Kidney epithelial cell (primary cell): ENCODE measurements at regions not wholly inside any gene's neighbourhood (a gene's known extent, or its start where the extent isn't known, plus 50 kb on each side); places are given as distances from the start of the nearest gene placed in this dataset.

ENCODE experiments used
- DNase-seq: peaks from one replicate; pipeline ENCODE4 v3.0.0-alpha.2; 2010; ENCODE audit warnings: low read depth
- H3K27me3 ChIP-seq: 2 replicates; pipeline ENCODE4 v1.6.0; 2011; ENCODE audit warnings: low read length; ENCODE audit not compliant: control insufficient read depth, insufficient read depth
- H3K36me3 ChIP-seq: 2 replicates; pipeline ENCODE4 v1.5.1; 2011; ENCODE audit warnings: low read length; ENCODE audit not compliant: control insufficient read depth, insufficient read depth
- H3K4me3 ChIP-seq: 2 replicates; pipeline ENCODE4 v1.5.1; 2011; ENCODE audit warnings: low read depth, mild to moderate bottlenecking, control low read depth, low read length
- TF ChIP-seq, protein P1 (sequence below): IDR thresholded peaks from 2 replicates; pipeline ENCODE4 v1.5.1; 2011; ENCODE audit warnings: mild to moderate bottlenecking, moderate library complexity, low read length, control low read depth, inconsistent platforms; ENCODE audit not compliant: insufficient read depth, poor library complexity, severe bottlenecking

DNA sequence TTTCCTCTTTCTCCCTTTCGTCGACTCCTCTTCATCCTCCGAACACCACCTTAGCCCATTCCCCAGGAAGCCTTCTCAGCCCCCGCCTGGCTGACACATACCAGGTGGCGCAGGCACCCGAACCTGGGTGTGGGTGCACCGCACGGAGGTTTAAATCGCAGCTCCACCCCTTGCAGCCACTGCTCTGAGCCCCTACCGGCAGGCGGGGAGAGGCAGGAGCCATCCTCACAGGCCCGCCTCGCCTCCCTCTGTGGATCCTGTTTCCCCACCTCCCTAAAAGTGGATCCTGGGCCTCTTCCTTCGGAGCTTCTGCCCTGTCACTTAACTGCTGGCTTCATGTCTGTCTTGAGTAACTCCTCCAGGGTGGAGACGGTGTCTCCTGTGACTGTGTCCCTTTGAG is 110.7 kb downstream of the OLFM1 start:
- Histone ChIP-seq H3K36me3 (no peaks in the 10 kb centered on the region), H3K4me3 (no peak overlapping the region), H3K27me3 (peaks cover 8% of the 10 kb centered on the region)
- TF ChIP-seq, protein P1, sequence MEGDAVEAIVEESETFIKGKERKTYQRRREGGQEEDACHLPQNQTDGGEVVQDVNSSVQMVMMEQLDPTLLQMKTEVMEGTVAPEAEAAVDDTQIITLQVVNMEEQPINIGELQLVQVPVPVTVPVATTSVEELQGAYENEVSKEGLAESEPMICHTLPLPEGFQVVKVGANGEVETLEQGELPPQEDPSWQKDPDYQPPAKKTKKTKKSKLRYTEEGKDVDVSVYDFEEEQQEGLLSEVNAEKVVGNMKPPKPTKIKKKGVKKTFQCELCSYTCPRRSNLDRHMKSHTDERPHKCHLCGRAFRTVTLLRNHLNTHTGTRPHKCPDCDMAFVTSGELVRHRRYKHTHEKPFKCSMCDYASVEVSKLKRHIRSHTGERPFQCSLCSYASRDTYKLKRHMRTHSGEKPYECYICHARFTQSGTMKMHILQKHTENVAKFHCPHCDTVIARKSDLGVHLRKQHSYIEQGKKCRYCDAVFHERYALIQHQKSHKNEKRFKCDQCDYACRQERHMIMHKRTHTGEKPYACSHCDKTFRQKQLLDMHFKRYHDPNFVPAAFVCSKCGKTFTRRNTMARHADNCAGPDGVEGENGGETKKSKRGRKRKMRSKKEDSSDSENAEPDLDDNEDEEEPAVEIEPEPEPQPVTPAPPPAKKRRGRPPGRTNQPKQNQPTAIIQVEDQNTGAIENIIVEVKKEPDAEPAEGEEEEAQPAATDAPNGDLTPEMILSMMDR, result no peak
- DNase-seq, result no peak

DNA sequence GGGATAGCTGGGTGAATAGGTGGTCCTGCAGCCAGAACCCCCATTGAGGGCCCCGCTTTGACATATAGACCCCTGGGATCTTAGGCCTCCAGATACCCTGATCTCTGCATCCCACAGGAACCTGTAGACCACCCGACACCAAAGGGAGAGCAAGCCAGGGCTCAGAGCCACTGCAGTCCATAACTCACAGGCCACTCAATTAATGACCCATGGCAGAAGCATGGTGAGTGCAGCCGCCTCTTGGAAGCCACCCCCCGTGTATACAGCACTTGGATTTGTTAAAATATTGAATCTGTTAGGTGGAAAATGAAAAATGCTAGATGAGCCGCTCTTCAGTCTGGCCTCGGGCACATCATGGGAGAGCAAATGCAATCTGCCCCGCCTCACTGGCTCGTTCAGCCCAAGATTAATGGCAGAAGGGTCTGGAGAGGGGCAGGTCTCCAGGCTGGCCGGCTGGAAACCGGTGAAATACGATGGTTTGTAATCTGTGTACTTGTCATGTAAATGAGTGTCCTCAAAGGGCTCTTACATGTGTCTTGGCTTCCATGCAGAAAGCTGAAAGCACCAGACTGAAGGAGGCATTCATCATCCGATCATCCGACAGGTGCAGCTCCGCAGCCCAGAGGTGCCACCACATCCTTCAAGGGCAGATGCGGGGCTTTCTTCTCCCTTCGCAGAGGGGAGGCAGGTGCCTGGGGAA is 111.3 kb downstream of the OLFM1 start:
- no peak for DNase-seq

DNA sequence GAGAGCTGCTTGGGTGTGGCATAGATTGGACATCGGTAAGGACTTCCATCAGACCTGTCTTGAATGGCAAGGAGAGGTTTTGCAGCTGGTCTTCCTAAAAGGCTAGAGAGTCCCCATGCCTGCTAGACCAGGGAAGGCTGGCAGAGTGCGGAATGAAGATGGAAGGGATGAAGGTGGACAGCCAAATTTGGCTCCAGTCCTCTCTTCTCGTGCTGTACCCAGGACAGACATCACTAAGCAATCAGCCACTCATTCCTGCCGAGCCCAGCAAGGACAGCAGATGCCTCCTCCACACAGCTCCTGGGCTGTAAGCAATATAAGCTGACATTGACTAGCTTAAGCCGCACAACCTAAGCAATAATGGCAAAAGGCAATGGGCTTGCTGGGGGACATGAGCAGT is 112.0 kb downstream of the OLFM1 start:
- no peak for DNase-seq
- Histone ChIP-seq H3K27me3 (peaks cover 8% of the 10 kb centered on the region), H3K36me3 (no peaks in the 10 kb centered on the region), H3K4me3 (no peak overlapping the region)
- TF ChIP-seq, protein P1, result no peak

More for the DNA sequence above, 111.3 kb downstream of the OLFM1 start:
- Histone ChIP-seq H3K36me3 (no peaks in the 10 kb centered on the region), H3K4me3 (no peak overlapping the region), H3K27me3 (peaks cover 8% of the 10 kb centered on the region)
- TF ChIP-seq, protein P1, result no peak

GRCh38 chr9:135201711-135202110 is 114.2 kb downstream of the OLFM1 start:
- no peak overlapping the region for H3K4me3 ChIP-seq
- no peak for DNase-seq

DNA sequence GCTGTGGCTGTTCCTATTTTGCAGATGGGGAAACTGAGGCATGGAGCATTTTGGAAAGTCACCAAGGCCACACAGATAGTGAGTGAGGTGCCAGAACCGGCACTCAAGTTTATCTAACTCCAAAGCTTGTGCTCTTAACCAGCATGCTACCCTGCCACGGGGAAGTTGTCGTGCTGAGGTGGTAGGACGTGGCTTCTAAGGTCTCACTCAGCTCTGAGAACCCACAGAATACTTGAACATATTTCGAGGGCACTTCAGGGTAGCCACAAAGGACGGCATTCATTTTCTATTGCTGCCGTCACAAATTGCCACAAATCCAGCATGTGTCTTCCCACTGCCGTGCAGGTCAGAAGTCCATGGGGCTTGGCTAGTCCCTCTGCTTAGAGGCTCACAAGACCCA is 116.7 kb downstream of the OLFM1 start:
- Histone ChIP-seq H3K27me3 (no peaks in the 10 kb centered on the region), H3K36me3 (no peaks in the 10 kb centered on the region), H3K4me3 (no peak overlapping the region)
- TF ChIP-seq, protein P1, result no peak
- no peak for DNase-seq

More at GRCh38 chr9:135201711-135202110, 114.2 kb downstream of the OLFM1 start:
- TF ChIP-seq, protein P1, result no peak
- peaks cover 8% of the 10 kb centered on the region for H3K27me3 ChIP-seq
- H3K36me3 ChIP-seq, result no peaks in the 10 kb centered on the region

DNA sequence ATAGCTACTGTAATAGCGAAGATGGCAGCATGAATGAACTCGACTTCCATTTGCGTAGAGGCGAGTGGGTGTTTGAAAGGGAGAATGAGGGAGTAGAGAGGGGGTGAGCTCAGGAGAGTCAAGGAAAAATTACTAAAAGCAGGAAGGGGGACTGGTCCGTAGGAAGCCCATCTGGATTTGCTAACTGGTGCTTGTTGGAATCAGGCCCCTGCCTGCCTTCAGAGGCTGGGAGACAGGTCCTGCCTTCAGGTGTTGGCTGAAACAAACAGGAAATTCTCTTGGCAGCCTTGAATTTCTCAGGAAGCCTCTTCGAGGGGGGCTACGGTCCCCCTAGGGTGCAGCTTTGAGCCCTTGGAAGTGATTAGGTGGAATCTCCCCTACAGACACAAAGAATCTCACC is 121.7 kb downstream of the OLFM1 start:
- no peak for DNase-seq
- TF ChIP-seq, protein P1, result no peak
- Histone ChIP-seq H3K4me3 (no peak overlapping the region), H3K36me3 (no peaks in the 10 kb centered on the region), H3K27me3 (no peaks in the 10 kb centered on the region)
